Erythroblast (primary cell): ENCODE measurements at regions not wholly inside any gene's neighbourhood (a gene's known extent, or its start where the extent isn't known, plus 50 kb on each side); places are given as distances from the start of the nearest gene placed in this dataset.

Source experiments
- GATA1 ChIP-seq: IDR thresholded peaks from 2 replicates; pipeline ENCODE4 v1.6.1; 2011; ENCODE audit warnings: low read depth, mild to moderate bottlenecking, control low read depth, low read length, moderate library complexity
- POLR2A ChIP-seq: IDR thresholded peaks from 2 replicates; pipeline ENCODE4 v1.6.1; 2011; ENCODE audit warnings: mild to moderate bottlenecking, low read length

DNA sequence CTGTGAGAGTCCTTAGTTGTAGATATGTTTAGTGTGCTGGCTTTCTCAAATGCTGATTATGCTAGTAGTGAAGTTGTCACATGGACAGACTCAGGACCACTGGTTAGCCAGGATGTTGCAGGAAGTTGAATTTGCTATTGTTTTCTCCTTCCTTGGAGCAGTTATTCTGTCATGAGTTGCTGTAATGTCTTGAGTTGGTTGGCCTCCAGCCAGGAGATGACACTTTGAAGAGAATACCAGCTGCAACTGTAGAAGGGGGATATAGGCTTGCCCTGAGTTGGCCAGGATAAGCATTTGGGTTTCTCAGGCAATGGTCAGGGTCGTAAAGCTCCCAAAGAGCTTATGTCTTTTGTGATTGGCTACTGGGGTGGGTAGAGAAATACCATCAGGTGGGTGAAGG, 206.7 kb downstream of the ZNF621 start:
- TF ChIP-seq POLR2A, result no peak
- no peak for TF ChIP-seq GATA1
